ENCODE measurements at regions not wholly inside any gene's neighbourhood (a gene's known extent, or its start where the extent isn't known, plus 50 kb on each side); places are given as distances from the start of the nearest gene placed in this dataset.

DNA sequence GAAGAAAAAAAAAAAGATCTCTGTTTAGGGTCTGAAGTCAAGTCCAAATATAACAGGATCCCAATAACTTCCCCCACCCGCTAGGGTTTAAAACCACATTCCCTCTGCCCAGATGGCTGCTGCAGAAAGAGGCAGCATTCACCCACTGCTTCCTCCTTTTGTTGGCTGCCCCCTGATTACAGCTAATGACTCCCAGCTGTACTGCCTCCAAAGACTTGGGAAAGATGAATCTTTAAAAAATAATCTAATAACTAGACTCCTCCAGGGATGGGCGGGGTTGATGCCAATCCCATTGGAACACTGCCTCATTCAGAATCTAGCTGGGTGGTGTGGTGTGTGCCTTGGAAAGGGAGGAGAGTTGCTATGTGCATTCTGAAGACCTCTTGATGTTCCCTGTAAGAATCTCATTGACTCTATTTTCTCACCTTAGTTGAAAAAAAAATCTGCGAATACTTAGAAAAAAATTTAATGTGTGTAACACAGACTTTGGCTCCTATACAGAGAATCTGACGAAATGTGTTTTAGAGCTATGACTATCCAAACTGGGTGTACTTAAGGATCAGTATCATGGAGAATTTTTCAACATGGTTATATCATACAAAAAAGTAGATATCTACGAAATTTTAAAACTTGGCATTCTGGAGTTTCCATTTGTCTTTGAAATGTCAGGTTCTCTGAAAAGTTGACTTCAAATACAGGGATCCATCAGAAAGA is 174.0 kb downstream of the RNF144B start:
- TF ChIP-seq, protein P1, sequence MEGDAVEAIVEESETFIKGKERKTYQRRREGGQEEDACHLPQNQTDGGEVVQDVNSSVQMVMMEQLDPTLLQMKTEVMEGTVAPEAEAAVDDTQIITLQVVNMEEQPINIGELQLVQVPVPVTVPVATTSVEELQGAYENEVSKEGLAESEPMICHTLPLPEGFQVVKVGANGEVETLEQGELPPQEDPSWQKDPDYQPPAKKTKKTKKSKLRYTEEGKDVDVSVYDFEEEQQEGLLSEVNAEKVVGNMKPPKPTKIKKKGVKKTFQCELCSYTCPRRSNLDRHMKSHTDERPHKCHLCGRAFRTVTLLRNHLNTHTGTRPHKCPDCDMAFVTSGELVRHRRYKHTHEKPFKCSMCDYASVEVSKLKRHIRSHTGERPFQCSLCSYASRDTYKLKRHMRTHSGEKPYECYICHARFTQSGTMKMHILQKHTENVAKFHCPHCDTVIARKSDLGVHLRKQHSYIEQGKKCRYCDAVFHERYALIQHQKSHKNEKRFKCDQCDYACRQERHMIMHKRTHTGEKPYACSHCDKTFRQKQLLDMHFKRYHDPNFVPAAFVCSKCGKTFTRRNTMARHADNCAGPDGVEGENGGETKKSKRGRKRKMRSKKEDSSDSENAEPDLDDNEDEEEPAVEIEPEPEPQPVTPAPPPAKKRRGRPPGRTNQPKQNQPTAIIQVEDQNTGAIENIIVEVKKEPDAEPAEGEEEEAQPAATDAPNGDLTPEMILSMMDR (IDR thresholded peaks at IDR 0.05; ENCODE audit: low read length) = no peak
- TF ChIP-seq EZH2phosphoT487 (IDR thresholded peaks at IDR 0.05; ENCODE audit: low read length) = no peak

Measured in MM.1S (cell line).